Smooth muscle cell (in vitro differentiated cells): ENCODE measurements at regions not wholly inside any gene's neighbourhood (a gene's known extent, or its start where the extent isn't known, plus 50 kb on each side); places are given as distances from the start of the nearest gene placed in this dataset.
A peak's percentile ranks its signal among the peaks of the same experiment; 100 is the strongest.
"Not testable (repeated sequence)": the region's sequence is repeated elsewhere in the genome, so short reads cannot be mapped to it uniquely, and the experiment has no call there.

Source experiments
- DNase-seq: peaks from one replicate; lab custom pipeline; 2025; ENCODE audit not compliant: unreplicated experiment; lab: John Stamatoyannopoulos, UW
- H2AFZ ChIP-seq: fragments of 200-600 bp; sonication (generic); 2 replicates; pipeline ENCODE4 v1.6.0; 2016; ENCODE audit warnings: antibody characterized with exemption, low read depth, mild to moderate bottlenecking
- H3F3A ChIP-seq: fragments of 200-600 bp; sonication (generic); 2 replicates; pipeline ENCODE4 v1.6.0; 2017; ENCODE audit warnings: antibody characterized with exemption, low read depth
- H3K27ac ChIP-seq: fragments of 200-600 bp; sonication (generic); 2 replicates; pipeline ENCODE4 v1.5.1; 2016; ENCODE audit warnings: low read depth, mild to moderate bottlenecking
- H3K27me3 ChIP-seq: fragments of 200-600 bp; sonication (generic); 2 replicates; pipeline ENCODE4 v1.6.1; 2016; ENCODE audit warnings: low read depth, mild to moderate bottlenecking
- H3K36me3 ChIP-seq: fragments of 200-600 bp; sonication (generic); 2 replicates; pipeline ENCODE4 v1.5.1; 2016; ENCODE audit warnings: low read depth
- H3K4me1 ChIP-seq: fragments of 200-600 bp; sonication (generic); 2 replicates; pipeline ENCODE4 v1.5.1; 2016; ENCODE audit warnings: low read depth
- H3K4me2 ChIP-seq: fragments of 200-600 bp; sonication (generic); 2 replicates; pipeline ENCODE4 v1.6.0; 2016; ENCODE audit warnings: mild to moderate bottlenecking
- H3K4me3 ChIP-seq: fragments of 200-600 bp; sonication (generic); 2 replicates; pipeline ENCODE4 v1.5.1; 2016; ENCODE audit warnings: mild to moderate bottlenecking
- H3K79me2 ChIP-seq: fragments of 200-600 bp; sonication (generic); 2 replicates; pipeline ENCODE4 v1.6.0; 2016; ENCODE audit warnings: low read depth, mild to moderate bottlenecking
- H3K9ac ChIP-seq: fragments of 200-600 bp; sonication (generic); 2 replicates; pipeline ENCODE4 v1.6.0; 2016; ENCODE audit warnings: low read depth
- H3K9me3 ChIP-seq: fragments of 200-600 bp; sonication (generic); replicated peaks from 2 replicates; pipeline ENCODE4 v1.5.1; 2016; ENCODE audit warnings: low read depth
- H4K20me1 ChIP-seq: fragments of 200-600 bp; sonication (generic); 2 replicates; pipeline ENCODE4 v1.6.0; 2016; ENCODE audit warnings: low read depth
- CTCF ChIP-seq: fragments of 200-600 bp; sonication (generic); IDR thresholded peaks from 2 replicates; pipeline ENCODE4 v1.5.1; 2017; ENCODE audit warnings: borderline replicate concordance, mild to moderate bottlenecking, antibody characterized with exemption; ENCODE audit not compliant: insufficient read depth, poor library complexity, severe bottlenecking
- WGBS: methylation state at CpG from one replicate; pipeline ENCODE4 v1.1.7; 2016; ENCODE audit warnings: low lambda C conversion rate; 5-methylcytosine and 5-hydroxymethylcytosine counted together

- no peak overlapping the region for H3K9ac ChIP-seq
- no peaks in the 10 kb centered on the region for H3F3A ChIP-seq
- TF ChIP-seq CTCF, result peak; percentile 3
- H3K27me3 ChIP-seq, result no peaks in the 10 kb centered on the region
- DNase-seq, result no peak
- H3K4me3 ChIP-seq, result no peak overlapping the region
- H4K20me1 ChIP-seq, result no peaks in the 10 kb centered on the region
- H3K79me2 ChIP-seq, result no peaks in the 10 kb centered on the region
- peak overlapping the region; percentile 57 for H3K4me2 ChIP-seq
- H3K9me3 ChIP-seq, result no peaks in the 10 kb centered on the region
- WGBS, result 20% methylated on average over 10 of the region's 10 CpGs
- no peaks in the 10 kb centered on the region for H3K4me1 ChIP-seq
- no peaks in the 10 kb centered on the region for H3K36me3 ChIP-seq
- peak overlapping the region; percentile 52 for H3K27ac ChIP-seq
- no peak overlapping the region for H2AFZ ChIP-seq
Measured at GRCh38 chrX:3788494-3789233, 75.2 kb upstream of the PRKX start.

- Histone ChIP-seq H3K36me3 (no peaks in the 10 kb centered on the region), H3K9ac (no peak overlapping the region), H3K27ac (peak overlapping the region; percentile 52), H3K4me2 (peak overlapping the region; percentile 57), H3K4me1 (no peaks in the 10 kb centered on the region), H2AFZ (no peak overlapping the region), H3K79me2 (no peaks in the 10 kb centered on the region), H3K4me3 (no peak overlapping the region), H3F3A (no peaks in the 10 kb centered on the region), H3K9me3 (no peaks in the 10 kb centered on the region), H3K27me3 (no peaks in the 10 kb centered on the region), H4K20me1 (no peaks in the 10 kb centered on the region)
- WGBS, result 64% methylated on average over 4 of the region's 4 CpGs
- no peak for TF ChIP-seq CTCF
- DNase-seq, result no peak
Measured at GRCh38 chrX:3787856-3788255, 74.4 kb upstream of the PRKX start.

GRCh38 chrX:3785822-3786221 lies 72.4 kb upstream of the PRKX start:
- WGBS, result 73% methylated on average over 2 of the region's 2 CpGs

GRCh38 chrX:3780564-3780963 lies 67.1 kb upstream of the PRKX start:
- no peaks in the 10 kb centered on the region for H3K27me3 ChIP-seq
- no peaks in the 10 kb centered on the region for H3K4me1 ChIP-seq
- no peak overlapping the region for H3K27ac ChIP-seq
- H3K9me3 ChIP-seq, result no peaks in the 10 kb centered on the region
- 46% methylated on average over 1 of the region's 1 CpG for WGBS
- H2AFZ ChIP-seq, result no peak overlapping the region
- no peaks in the 10 kb centered on the region for H4K20me1 ChIP-seq
- H3K4me3 ChIP-seq, result no peak overlapping the region
- no peak for TF ChIP-seq CTCF
- no peak for DNase-seq
- H3F3A ChIP-seq, result no peaks in the 10 kb centered on the region
- no peak overlapping the region for H3K9ac ChIP-seq
- H3K36me3 ChIP-seq, result no peaks in the 10 kb centered on the region
- H3K79me2 ChIP-seq, result no peaks in the 10 kb centered on the region
- H3K4me2 ChIP-seq, result no peak overlapping the region

More at GRCh38 chrX:3785822-3786221, 72.4 kb upstream of the PRKX start:
- H3K27me3 ChIP-seq, H2AFZ ChIP-seq, H3K4me2 ChIP-seq, H4K20me1 ChIP-seq, H3K4me3 ChIP-seq, H3K27ac ChIP-seq, H3K9me3 ChIP-seq, H3K4me1 ChIP-seq, H3K79me2 ChIP-seq, H3F3A ChIP-seq, H3K9ac ChIP-seq, H3K36me3 ChIP-seq, DNase-seq: not testable (repeated sequence)
